NCI-H146 (cell line): ENCODE measurements at regions not wholly inside any gene's neighbourhood (a gene's known extent, or its start where the extent isn't known, plus 50 kb on each side); places are given as distances from the start of the nearest gene placed in this dataset.
"Not testable (repeated sequence)": the region's sequence is repeated elsewhere in the genome, so short reads cannot be mapped to it uniquely, and the experiment has no call there.

ENCODE experiments used
- DNase-seq: peaks from one replicate; lab custom pipeline; 2025; lab: John Stamatoyannopoulos, UW

GRCh38 chr1:38609166-38610025 is 250.2 kb downstream of the RRAGC start:
- DNase-seq = no peak

DNA sequence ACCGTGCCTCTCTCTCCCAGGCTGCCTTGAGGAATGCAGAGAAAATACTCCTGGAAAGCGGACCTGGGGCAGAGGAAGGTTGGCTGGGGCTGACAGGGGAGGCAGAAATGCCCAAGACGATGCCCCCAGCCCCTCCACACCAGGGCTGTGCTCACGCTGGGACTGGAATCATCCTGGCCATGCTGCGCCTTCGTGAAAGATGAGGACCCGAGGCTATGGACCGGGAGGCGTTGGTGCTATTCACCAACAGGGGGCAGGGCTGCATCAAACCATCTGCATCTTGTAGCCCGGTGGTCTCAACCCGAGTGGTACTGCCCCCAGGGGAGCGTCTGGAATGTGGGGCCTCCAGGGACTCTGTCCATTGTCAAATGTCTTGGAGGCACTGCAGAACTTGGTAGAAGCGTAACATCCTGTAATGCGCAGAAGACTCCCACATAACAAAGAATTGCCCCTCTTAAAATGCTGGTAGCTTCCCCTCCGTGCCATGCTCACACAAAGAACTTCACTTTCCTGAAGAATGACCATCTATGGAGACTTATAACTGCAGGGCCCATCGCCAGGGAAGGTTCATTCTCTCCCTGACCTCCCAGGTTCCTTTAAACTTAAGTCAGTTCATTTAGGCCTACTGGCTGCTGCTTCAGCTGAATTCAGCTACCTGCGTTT is 251.2 kb downstream of the RRAGC start:
- DNase-seq = peak; percentile 4

DNA sequence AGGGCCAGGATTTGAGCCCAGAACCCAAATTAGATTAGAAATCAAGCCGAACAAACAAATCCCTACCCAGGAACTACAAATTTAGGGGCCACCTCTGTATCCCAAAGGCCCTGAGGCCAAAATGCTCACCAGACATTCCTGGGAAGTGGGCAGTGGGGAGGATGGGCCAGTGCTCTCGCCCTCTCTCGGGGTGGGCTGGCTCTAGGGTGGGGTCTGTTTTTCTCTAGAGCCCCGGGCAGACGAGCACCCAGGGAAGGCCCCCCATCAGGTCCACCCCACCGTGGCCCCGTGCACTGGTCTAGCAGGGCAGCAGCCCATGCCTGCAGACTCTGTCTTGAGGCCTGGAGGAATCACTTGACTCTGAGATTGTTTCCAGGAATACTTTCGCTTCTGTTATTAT is 252.0 kb downstream of the RRAGC start:
- DNase-seq = no peak

GRCh38 chr1:38605063-38605462 is 254.5 kb downstream of the RRAGC start:
- no peak for DNase-seq

DNA sequence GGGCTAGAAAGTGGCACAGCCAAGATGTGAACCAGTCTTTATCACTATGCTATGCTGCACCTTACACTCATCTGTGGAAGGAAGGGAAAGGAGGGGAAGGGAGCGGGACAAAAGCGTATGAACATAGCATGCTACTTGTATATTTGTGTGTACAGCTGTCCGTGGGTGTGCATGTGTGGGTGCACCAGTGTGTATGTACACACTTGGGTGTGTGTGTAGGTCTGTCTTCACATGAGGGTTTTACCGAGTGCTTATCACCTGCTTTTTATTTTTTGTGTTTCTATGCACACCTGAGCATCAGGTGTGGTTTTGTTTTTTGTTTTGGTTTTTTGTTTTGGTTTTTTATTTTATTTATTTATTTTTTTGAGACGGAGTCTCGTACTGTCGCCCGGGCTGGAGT is 255.7 kb downstream of the RRAGC start:
- no peak for DNase-seq

DNA sequence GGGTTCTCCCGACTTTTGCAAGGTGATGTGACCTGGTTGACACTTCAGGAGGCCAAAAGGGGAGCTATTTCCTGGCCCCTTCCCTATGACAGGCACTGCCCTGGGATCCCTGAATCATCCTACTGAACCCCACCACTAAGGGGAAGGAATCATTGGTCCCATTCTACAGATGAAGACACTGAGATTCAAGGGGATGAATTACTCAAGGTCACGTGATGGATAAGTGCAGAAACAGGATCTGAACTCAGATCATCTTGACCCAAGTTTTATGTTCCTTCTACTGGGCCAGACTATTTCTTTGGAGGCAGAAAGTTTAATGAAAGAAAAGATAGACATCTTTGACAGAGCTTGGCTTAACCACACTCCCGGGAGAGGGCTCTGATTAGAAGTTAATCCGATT is 258.7 kb downstream of the RRAGC start:
- no peak for DNase-seq

- DNase-seq = no peak
Measured at GRCh38 chr1:38600286-38600685, 259.3 kb downstream of the RRAGC start.

GRCh38 chr1:38598118-38598517 is 261.5 kb downstream of the RRAGC start:
- DNase-seq = no peak

GRCh38 chr1:38589036-38589435 is 270.5 kb downstream of the RRAGC start:
- no peak for DNase-seq

GRCh38 chr1:38587766-38588165 is 271.8 kb downstream of the RRAGC start:
- no peak for DNase-seq

- no peak for DNase-seq
Measured at GRCh38 chr1:38586993-38587646, 272.5 kb downstream of the RRAGC start.

DNA sequence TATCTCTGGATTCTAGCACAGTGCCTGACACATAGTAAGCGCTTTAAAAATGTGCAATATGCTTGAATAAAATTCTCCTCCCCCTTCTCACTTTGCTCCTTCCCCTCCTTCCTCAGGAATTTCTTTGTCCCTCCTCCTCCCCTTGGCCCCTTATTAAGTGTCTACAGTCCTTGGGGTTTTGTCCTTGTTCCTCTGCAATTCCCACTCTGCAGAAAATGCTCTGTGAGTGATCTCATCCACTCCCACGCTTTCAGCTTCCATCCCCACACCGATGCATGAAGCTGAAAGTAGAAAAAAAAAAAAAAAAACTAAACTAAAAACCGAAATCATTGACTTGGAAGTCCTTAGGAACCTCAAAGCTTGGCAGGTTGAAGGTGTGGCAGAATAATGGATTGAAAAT is 273.6 kb downstream of the RRAGC start:
- DNase-seq = no peak

DNA sequence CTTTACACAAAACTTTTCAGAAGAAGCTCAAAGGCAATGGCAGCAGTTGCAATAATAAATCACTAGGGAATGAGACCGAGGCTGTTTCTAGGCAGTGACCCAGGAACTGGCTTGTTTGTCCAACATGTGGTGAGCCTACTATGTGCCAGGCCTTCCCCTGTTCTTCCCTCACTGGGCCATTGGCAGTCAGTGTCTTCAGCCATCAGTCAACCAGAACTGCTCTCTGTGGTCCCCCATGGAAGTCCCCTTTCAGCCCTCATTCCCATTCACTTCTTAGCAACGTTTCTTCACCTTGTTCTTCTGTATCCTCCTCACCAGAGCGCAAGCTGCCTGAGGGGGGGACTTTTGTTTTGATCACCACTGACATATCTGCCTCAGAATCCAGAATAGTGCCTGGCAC is 274.1 kb downstream of the RRAGC start:
- DNase-seq = no peak

DNA sequence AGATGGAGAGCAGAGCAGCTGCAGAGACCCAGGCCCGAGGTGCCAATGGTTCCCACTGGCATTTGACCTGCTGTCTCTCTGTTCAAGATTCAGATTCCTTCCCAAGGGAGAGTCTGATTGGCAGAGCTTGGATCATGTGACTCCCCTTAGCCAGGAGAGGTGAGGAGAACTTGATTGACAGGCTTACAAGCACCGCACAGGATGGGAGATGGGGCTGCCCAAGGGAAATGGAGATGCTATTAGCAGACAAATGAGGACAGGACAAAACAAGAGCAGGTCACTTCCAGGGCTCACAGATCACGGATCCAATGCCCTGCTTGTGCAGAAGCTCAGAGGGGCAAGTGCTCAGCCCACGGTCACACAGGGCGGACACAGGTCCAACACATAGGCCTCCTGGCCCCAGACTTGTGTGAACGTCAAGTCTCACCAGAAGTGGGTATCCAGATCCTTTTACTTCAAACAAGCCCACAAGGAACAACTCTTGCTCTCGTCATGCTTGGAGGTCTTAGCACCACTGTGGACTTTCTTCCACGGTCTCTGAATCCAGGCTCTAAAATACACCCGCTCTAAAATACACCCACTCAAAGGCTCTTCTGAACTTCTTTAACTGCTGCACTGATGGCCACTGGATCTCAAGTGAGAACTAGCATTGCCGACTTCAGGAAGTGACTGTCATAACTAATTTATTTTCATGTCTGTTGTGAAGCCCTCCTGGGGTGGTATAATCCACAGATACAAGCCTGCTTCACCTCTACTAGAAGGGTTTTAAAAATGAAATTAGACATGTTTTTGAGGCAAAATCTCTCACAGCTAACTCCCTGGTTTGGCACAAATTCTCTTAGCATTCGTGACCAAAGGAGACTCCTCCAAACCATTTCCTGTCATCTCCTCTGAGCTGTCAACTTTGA is 274.9 kb downstream of the RRAGC start:
- no peak for DNase-seq

DNA sequence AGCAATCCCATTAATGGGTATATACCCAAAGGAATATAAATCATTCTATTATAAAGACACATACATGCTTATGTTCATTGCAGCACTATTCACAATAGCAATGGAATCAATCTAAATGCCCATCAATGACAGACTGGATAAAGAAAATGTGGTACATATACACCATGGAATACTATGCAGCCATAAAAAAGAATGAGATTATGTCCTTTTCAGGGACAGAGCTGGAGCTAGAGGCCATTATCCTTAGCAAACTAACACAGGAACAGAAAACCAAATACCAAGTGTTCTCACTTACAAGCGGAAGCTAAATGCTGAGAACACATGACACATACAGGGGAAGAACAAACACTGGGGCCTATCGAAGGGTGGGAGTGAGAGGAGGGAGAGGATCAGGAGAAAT is 276.3 kb downstream of the RRAGC start:
- DNase-seq = not testable (repeated sequence)

GRCh38 chr1:38581396-38581795 is 278.2 kb downstream of the RRAGC start:
- DNase-seq = no peak

- no peak for DNase-seq
Measured at GRCh38 chr1:38580594-38580993, 279.0 kb downstream of the RRAGC start.

- no peak for DNase-seq
Measured at GRCh38 chr1:38579056-38579455, 280.5 kb downstream of the RRAGC start.

DNA sequence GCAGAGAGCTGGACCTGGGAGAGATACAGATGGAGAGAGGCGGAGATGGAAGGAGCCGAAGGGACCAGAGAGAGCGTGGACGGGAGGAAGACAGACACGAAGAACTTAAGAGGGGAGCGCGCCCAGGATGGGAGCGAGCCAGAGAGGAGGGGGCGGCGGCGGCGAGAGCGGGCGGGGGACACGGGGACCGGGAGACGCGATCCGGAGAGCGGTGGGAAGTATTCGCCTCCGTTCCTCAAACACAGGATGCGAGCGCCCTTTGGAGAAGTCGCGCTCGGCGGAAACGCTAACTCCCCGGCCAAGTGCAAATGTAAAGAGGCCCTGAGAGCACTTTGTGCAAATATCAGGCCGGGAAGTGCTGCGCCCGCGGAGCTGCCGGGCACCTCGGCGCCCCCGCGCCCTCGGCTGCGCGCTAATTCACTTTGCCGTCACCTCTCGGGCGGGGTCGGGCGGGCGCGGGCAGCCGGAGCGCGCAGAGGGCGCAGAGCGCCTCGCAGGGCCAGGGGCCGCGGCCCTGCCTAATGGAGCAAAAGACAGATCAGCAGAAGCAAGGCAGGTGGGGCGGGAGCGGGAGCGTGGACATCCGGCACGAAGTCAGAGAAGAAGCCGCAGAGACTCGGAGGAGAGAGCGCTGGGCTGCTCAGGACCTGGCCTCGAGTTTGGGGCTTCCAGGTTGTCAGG is 281.2 kb downstream of the RRAGC start:
- no peak for DNase-seq

- DNase-seq = no peak
Measured at GRCh38 chr1:38577937-38578270, 281.7 kb downstream of the RRAGC start.

GRCh38 chr1:38577385-38577784 is 282.2 kb downstream of the RRAGC start:
- DNase-seq = no peak

DNA sequence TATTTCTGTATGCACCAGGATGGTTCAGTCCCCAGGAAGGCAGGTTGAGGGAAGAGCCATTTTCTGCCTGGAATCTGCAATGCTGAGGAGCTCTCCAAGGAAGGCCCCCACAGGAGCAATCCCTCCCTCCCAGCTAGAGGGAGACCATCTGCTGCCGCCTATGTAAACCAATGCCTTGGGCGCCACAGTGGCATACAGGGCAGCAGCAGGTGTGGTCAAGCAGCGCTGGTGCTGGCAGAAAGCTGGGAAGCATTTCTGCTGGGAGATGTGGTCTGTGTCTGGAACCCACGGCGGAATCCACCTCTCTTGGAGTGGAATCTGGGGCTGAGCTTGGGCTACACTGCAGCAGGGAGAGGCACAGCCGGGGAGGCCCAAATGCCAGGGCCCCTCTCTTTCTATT is 283.3 kb downstream of the RRAGC start:
- DNase-seq = no peak
